Ishikawa (cell line): ENCODE measurements at regions not wholly inside any gene's neighbourhood (a gene's known extent, or its start where the extent isn't known, plus 50 kb on each side); places are given as distances from the start of the nearest gene placed in this dataset.

Source experiments
- CEBPB ChIP-seq: IDR thresholded peaks from 2 replicates; pipeline ENCODE4 v1.6.1; 2012
- CREB1 ChIP-seq: IDR thresholded peaks from 2 replicates; pipeline ENCODE4 v1.6.1; 2012; ENCODE audit warnings: low read depth
- EGR1 ChIP-seq: IDR thresholded peaks from 2 replicates; pipeline ENCODE4 v1.6.1; 2012
- EP300 ChIP-seq: IDR thresholded peaks from 2 replicates; pipeline ENCODE4 v1.6.1; 2012; ENCODE audit warnings: borderline replicate concordance
- FOXM1 ChIP-seq: IDR thresholded peaks from 2 replicates; pipeline ENCODE4 v1.6.1; 2012; ENCODE audit warnings: low read depth, borderline replicate concordance
- MAX ChIP-seq: IDR thresholded peaks from 2 replicates; pipeline ENCODE4 v1.6.1; 2012
- NFIC ChIP-seq: IDR thresholded peaks from 2 replicates; pipeline ENCODE4 v1.6.1; 2012
- RAD21 ChIP-seq: IDR thresholded peaks from 2 replicates; pipeline ENCODE4 v1.6.1; 2012; ENCODE audit warnings: low read depth
- REST ChIP-seq: IDR thresholded peaks from 2 replicates; pipeline ENCODE4 v1.6.1; 2012; ENCODE audit warnings: low read depth, mild to moderate bottlenecking
- TAF1 ChIP-seq: IDR thresholded peaks from 2 replicates; pipeline ENCODE4 v1.6.1; 2012; ENCODE audit warnings: low read depth, mild to moderate bottlenecking
- TCF12 ChIP-seq: IDR thresholded peaks from 2 replicates; pipeline ENCODE4 v1.6.1; 2012; ENCODE audit warnings: low read depth
- TEAD4 ChIP-seq: IDR thresholded peaks from 2 replicates; pipeline ENCODE4 v1.6.1; 2012
- YY1 ChIP-seq: IDR thresholded peaks from 2 replicates; pipeline ENCODE4 v1.6.1; 2012; ENCODE audit warnings: low read depth
- ZBTB7A ChIP-seq: IDR thresholded peaks from 2 replicates; pipeline ENCODE4 v1.6.1; 2012; ENCODE audit warnings: low read depth
- TF ChIP-seq, protein P1 (sequence below): IDR thresholded peaks from 2 replicates; pipeline ENCODE4 v1.6.1; 2012

DNA sequence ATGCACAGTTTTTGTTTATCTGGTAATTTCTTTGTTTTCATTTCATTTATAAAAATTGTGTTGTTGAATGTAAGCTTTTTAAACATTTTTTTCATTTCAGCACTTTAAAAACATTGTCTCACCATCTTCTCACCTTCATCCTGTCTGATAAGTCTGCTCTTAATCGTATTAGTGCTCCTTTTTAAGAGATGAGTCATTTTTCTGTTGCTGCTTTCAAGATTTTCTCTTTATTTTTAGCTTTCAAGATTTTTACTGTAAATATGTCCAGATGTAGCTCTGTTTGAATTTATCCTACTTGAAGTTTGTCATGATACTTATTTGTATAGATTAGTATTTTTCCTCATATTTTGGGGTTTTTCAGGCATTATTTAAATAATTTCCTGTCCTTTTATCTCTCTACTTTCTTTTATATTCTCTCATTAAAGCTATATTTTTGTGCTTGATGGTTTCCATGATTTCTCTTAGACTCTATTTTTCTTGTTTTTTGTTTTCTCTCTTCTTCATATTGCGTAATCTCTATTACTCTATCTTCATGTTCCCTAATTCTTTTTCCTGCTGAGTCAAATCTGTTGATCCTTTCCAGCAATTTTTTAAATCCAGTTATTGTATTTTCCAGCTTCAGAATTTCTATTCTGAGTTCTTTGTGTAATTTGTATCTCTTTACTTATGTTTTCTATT, 1400.4 kb upstream of the PCDH7 start:
- TF ChIP-seq TEAD4 = no peak
- no peak for TF ChIP-seq ZBTB7A
- no peak for TF ChIP-seq CREB1
- no peak for TF ChIP-seq MAX
- no peak for TF ChIP-seq NFIC
- no peak for TF ChIP-seq TCF12
- TF ChIP-seq RAD21 = no peak
- TF ChIP-seq, protein P1, sequence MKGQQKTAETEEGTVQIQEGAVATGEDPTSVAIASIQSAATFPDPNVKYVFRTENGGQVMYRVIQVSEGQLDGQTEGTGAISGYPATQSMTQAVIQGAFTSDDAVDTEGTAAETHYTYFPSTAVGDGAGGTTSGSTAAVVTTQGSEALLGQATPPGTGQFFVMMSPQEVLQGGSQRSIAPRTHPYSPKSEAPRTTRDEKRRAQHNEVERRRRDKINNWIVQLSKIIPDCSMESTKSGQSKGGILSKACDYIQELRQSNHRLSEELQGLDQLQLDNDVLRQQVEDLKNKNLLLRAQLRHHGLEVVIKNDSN = no peak
- TF ChIP-seq EP300 = no peak
- no peak for TF ChIP-seq YY1
- no peak for TF ChIP-seq REST
- TF ChIP-seq CEBPB = no peak
- no peak for TF ChIP-seq TAF1
- TF ChIP-seq FOXM1 = no peak

DNA sequence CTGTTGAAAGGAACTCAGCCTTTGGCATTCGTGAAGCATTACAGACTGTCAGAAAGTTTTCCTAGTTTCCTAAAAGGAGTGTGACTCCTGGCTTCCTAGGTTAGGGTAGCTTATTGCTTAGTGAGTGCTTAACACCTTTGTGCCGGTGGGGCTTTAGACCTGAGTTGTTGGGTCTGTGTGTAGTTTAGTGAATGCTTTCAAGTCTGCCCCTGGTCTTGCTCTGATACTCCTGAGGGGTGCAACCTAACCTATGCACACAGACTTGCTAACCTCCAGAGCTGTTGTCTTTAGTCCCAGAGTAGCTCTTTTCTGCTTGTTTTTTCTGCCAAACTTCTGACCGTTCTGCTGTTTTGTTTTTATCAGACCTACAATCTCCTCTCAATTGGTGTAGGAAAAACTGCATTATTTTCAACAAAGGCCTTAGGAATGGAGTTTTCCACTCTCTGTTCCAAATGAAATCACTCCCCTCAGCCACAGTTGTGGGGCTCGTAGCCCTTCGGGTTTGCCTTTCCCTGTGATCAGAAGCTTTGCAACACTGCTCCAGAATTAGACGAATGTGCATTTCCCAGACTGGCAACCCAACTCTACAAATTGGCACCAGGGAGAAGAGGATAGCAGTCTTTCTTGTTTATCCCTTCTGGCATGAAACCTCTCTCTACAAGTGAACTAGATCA, 1399.1 kb upstream of the PCDH7 start:
- TF ChIP-seq EP300 = no peak
- no peak for TF ChIP-seq ZBTB7A
- TF ChIP-seq CREB1 = no peak
- no peak for TF ChIP-seq RAD21
- no peak for TF ChIP-seq TAF1
- no peak for TF ChIP-seq FOXM1
- TF ChIP-seq REST = no peak
- TF ChIP-seq TEAD4 = no peak
- TF ChIP-seq EGR1 = no peak
- TF ChIP-seq, protein P1 = no peak

- TF ChIP-seq NFIC (no peak), MAX (no peak), EP300 (no peak), REST (no peak), ZBTB7A (no peak), YY1 (no peak), CEBPB (no peak), TAF1 (no peak), RAD21 (no peak), TEAD4 (no peak), TCF12 (no peak), EGR1 (no peak), CREB1 (no peak), FOXM1 (no peak)
- TF ChIP-seq, protein P1 = no peak
Observed at GRCh38 chr4:29326004-29326403, 1394.2 kb upstream of the PCDH7 start.
